Endothelial cell of umbilical vein (primary cell): ENCODE measurements at regions not wholly inside any gene's neighbourhood (a gene's known extent, or its start where the extent isn't known, plus 50 kb on each side); places are given as distances from the start of the nearest gene placed in this dataset.

Experiments
- BruUV-seq: library from RNA; stranded (reverse); fragments of 400-500 nt; replicated peaks from 2 replicates; lab custom pipeline; 2021; lab: Mats Ljungman, UMichigan
- CTCF ChIA-PET: fragments of 300-600, 350-600 bp; sonication (Branson Sonifier 250); formaldehyde crosslinking; loops from one replicate; lab custom pipeline; 2021; ENCODE audit warnings: antibody characterized with exemption, inconsistent platforms; lab: Charles Lee
- POLR2A ChIA-PET: fragments of 300-600, 350-600 bp; sonication (Branson Sonifier 250); formaldehyde crosslinking; loops from one replicate; lab custom pipeline; 2021; ENCODE audit warnings: antibody characterized with exemption, inconsistent platforms; lab: Charles Lee
- DNase-seq: peaks from one replicate; pipeline ENCODE4 v3.0.0-alpha.2; 2011; ENCODE audit warnings: low read depth, low spot score
- FAIRE-seq: peaks from 2 replicates; lab custom pipeline; 2011; peaks lifted over from hg19 to GRCh38; lab: Jason Lieb, UNC
- H2AFZ ChIP-seq: 2 replicates; pipeline ENCODE4 v1.6.0; 2012; ENCODE audit warnings: low read depth, low read length, control low read depth, inconsistent platforms
- H3K27ac ChIP-seq: 2 replicates; pipeline ENCODE4 v1.5.1; 2011; ENCODE audit warnings: low read depth, mild to moderate bottlenecking, control low read depth, low read length, moderate library complexity; ENCODE audit not compliant: insufficient read depth
- H3K27me3 ChIP-seq, 2 experiments: 2 replicates each; pipeline versions ENCODE4 v1.6.0 to v1.6.1; 2011; ENCODE audit warnings: low read length in 2 of 2, mixed read lengths in 1 of 2; ENCODE audit not compliant: control insufficient read depth in 2 of 2, insufficient read depth in 2 of 2
- H3K36me3 ChIP-seq, 2 experiments: 2 replicates in 1 of 2; 3 replicates in 1 of 2; pipeline ENCODE4 v1.5.1; 2011; ENCODE audit warnings: low read length in 2 of 2, mild to moderate bottlenecking in 1 of 2, moderate library complexity in 1 of 2; ENCODE audit not compliant: control insufficient read depth in 2 of 2, insufficient read depth in 2 of 2; ENCODE audit errors: extremely low read depth in 1 of 2
- H3K4me1 ChIP-seq: 3 replicates; pipeline ENCODE4 v1.5.1; 2011; ENCODE audit warnings: mild to moderate bottlenecking, low read length; ENCODE audit not compliant: control insufficient read depth, insufficient read depth; ENCODE audit errors: extremely low read depth
- H3K4me2 ChIP-seq: 2 replicates; pipeline ENCODE4 v1.6.1; 2011; ENCODE audit warnings: low read length, control low read depth, mixed read lengths; ENCODE audit not compliant: insufficient read depth
- H3K4me3 ChIP-seq, 3 experiments: fragments of 200-600 bp in 1 of 3; sonication (generic), shearing (Covaris generic) in 1 of 3; replicated peaks in 1 of 3; 2 replicates each; pipeline ENCODE4 v1.5.1; 2011 to 2016; ENCODE audit warnings: control low read depth in 3 of 3, low read length in 3 of 3, mild to moderate bottlenecking in 2 of 3, inconsistent platforms in 1 of 3, low read depth in 1 of 3, moderate library complexity in 1 of 3; ENCODE audit not compliant: insufficient read depth in 1 of 3
- H3K79me2 ChIP-seq: 2 replicates; pipeline ENCODE4 v1.6.0; 2012; ENCODE audit warnings: low read length, inconsistent platforms; ENCODE audit not compliant: control insufficient read depth, insufficient read depth
- H3K9ac ChIP-seq: replicated peaks from 2 replicates; pipeline ENCODE3; 2011; ENCODE audit warnings: low read length, control low read depth; ENCODE audit not compliant: insufficient read depth; ENCODE audit errors: extremely low read depth
- H3K9me1 ChIP-seq: replicated peaks from 3 replicates; pipeline ENCODE4 v1.6.0; 2011; ENCODE audit warnings: mild to moderate bottlenecking, low read length; ENCODE audit not compliant: control insufficient read depth, insufficient read depth; ENCODE audit errors: extremely low read depth
- H3K9me3 ChIP-seq: replicated peaks from 2 replicates; pipeline ENCODE4 v1.5.1; 2012; ENCODE audit warnings: low read length, inconsistent platforms; ENCODE audit not compliant: control insufficient read depth, insufficient read depth
- H4K20me1 ChIP-seq: replicated peaks from 2 replicates; pipeline ENCODE3; 2011; ENCODE audit warnings: mild to moderate bottlenecking, low read length; ENCODE audit not compliant: control insufficient read depth, insufficient read depth; ENCODE audit errors: extremely low read depth
- CTCF ChIP-seq, 2 donors: IDR thresholded peaks; 1 replicate in 1 of 2; 2 replicates in 1 of 2; pipeline ENCODE4 v1.5.1; 2011; ENCODE audit warnings: low read length in 2 of 2, mild to moderate bottlenecking in 2 of 2, moderate library complexity in 2 of 2, control low read depth in 1 of 2, inconsistent platforms in 1 of 2, low read depth in 1 of 2; ENCODE audit not compliant: insufficient read depth in 1 of 2; ENCODE audit errors: extremely low read depth in 1 of 2
- EZH2 ChIP-seq: IDR thresholded peaks from 2 replicates; pipeline ENCODE4 v1.6.1; 2012; ENCODE audit warnings: borderline replicate concordance, low read depth, mild to moderate bottlenecking, moderate library complexity, low read length, inconsistent platforms; ENCODE audit not compliant: severe bottlenecking
- FOS ChIP-seq: IDR thresholded peaks from 2 replicates; pipeline ENCODE4 v1.6.1; 2011; ENCODE audit warnings: mild to moderate bottlenecking, low read length, moderate library complexity, borderline replicate concordance; ENCODE audit not compliant: insufficient read depth
- GATA2 ChIP-seq: IDR thresholded peaks from 2 replicates; pipeline ENCODE4 v1.7.0; 2011; ENCODE audit warnings: low read depth, mild to moderate bottlenecking, moderate library complexity, mixed read lengths, low read length; ENCODE audit not compliant: insufficient read length, insufficient read depth
- JUN ChIP-seq: IDR thresholded peaks from 2 replicates; pipeline ENCODE4 v1.6.1; 2011; ENCODE audit warnings: borderline replicate concordance, low read depth; ENCODE audit not compliant: insufficient read length, insufficient read depth
- MAX ChIP-seq: IDR thresholded peaks from 2 replicates; pipeline ENCODE4 v1.6.1; 2011; ENCODE audit not compliant: insufficient read depth, insufficient read length
- MYC ChIP-seq: IDR thresholded peaks from one replicate; pipeline ENCODE4 v1.6.1; 2011; ENCODE audit warnings: mild to moderate bottlenecking, low read depth, low read length
- POLR2A ChIP-seq: IDR thresholded peaks from 2 replicates; pipeline ENCODE4 v1.6.1; 2012; ENCODE audit warnings: low read depth, mild to moderate bottlenecking, control low read depth, low read length
- POLR2AphosphoS5 ChIP-seq: IDR thresholded peaks from 2 replicates; pipeline ENCODE4 v1.6.1; 2012; ENCODE audit warnings: low read depth, mild to moderate bottlenecking, control low read depth, low read length, moderate library complexity; ENCODE audit not compliant: insufficient read depth
- dilution Hi-C: fragments of 300-500 bp; cut with MboI; formaldehyde crosslinking; loops from one replicate; pipeline ENCODE4 v1.15.0; 2019; ENCODE audit warnings: low sequenced_read_pairs; ENCODE audit not compliant: extremely low pct_ligation_motif_present
- intact Hi-C: fragments of 100-400 bp; cut with micrococcal nuclease; formaldehyde crosslinking; loops from one replicate; pipeline ENCODE4 v1.10.0; 2022

- Histone ChIP-seq H3K27me3 (no peaks in the 10 kb centered on the region), H3K4me3 (no peak overlapping the region), H3K36me3 (no peaks in the 10 kb centered on the region), H3K9me3 (no peaks in the 10 kb centered on the region), H3K4me2 (no peak overlapping the region), H3K4me1 (no peaks in the 10 kb centered on the region), H2AFZ (no peak overlapping the region), H3K27ac (no peak overlapping the region), H3K9ac (no peak overlapping the region), H4K20me1 (no peaks in the 10 kb centered on the region), H3K79me2 (no peaks in the 10 kb centered on the region), H3K9me1 (no peaks in the 10 kb centered on the region)
- ChIA-PET POLR2A (no interaction called here), CTCF (no interaction called here)
- BruUV-seq = no TSS peak
- no peak for FAIRE-seq
- intact Hi-C loops = no loop called here
- dilution Hi-C loops = no loop called here
- DNase-seq = no peak
- no peak for TF ChIP-seq MYC
- no peak for TF ChIP-seq FOS
- no peak for TF ChIP-seq POLR2AphosphoS5
- no peak for TF ChIP-seq CTCF (IDR thresholded peaks at IDR 0.05; ENCODE audit: extremely low read depth in 1 of 2, insufficient read depth in 1 of 2, low read depth in 1 of 2, low read length in 2 of 2)
- TF ChIP-seq JUN = no peak
- TF ChIP-seq POLR2A = no peak
- no peak for TF ChIP-seq MAX
- TF ChIP-seq EZH2 = no peak
- no peak for TF ChIP-seq GATA2
Measured at GRCh38 chr1:190019717-190020116, 457.9 kb downstream of the BRINP3 start.
